ENCODE measurements at regions not wholly inside any gene's neighbourhood (a gene's known extent, or its start where the extent isn't known, plus 50 kb on each side); places are given as distances from the start of the nearest gene placed in this dataset.

GRCh38 chr4:171718665-171719064 lies 94.5 kb upstream of the GALNTL6 start:
- H3K4me3 ChIP-seq (ENCODE audit: low read depth, low read length): no peak overlapping the region
- TF ChIP-seq CTCF (IDR thresholded peaks at IDR 0.05; ENCODE audit: insufficient read depth, low read length): no peak
- no peak for DNase-seq (ENCODE audit: low read depth)

- no peak for TF ChIP-seq CTCF (IDR thresholded peaks at IDR 0.05; ENCODE audit: insufficient read depth, low read length)
- no peak overlapping the region for H3K4me3 ChIP-seq (ENCODE audit: low read depth, low read length)
- no peak for DNase-seq (ENCODE audit: low read depth)
Observed at GRCh38 chr4:171718069-171718468, 95.1 kb upstream of the GALNTL6 start.

- DNase-seq (ENCODE audit: low read depth): no peak
- no peak for TF ChIP-seq CTCF (IDR thresholded peaks at IDR 0.05; ENCODE audit: insufficient read depth, low read length)
- H3K4me3 ChIP-seq (ENCODE audit: low read depth, low read length): no peak overlapping the region
Observed at GRCh38 chr4:171717231-171717741, 95.9 kb upstream of the GALNTL6 start.

- TF ChIP-seq CTCF (IDR thresholded peaks at IDR 0.05; ENCODE audit: insufficient read depth, low read length): no peak
- no peak for DNase-seq (ENCODE audit: low read depth)
- H3K4me3 ChIP-seq (ENCODE audit: low read depth, low read length): no peak overlapping the region
Observed at GRCh38 chr4:171715973-171716372, 97.2 kb upstream of the GALNTL6 start.

GRCh38 chr4:171714791-171715454 lies 98.3 kb upstream of the GALNTL6 start:
- no peak overlapping the region for H3K4me3 ChIP-seq (ENCODE audit: low read depth, low read length)
- DNase-seq (ENCODE audit: low read depth): no peak
- no peak for TF ChIP-seq CTCF (IDR thresholded peaks at IDR 0.05; ENCODE audit: insufficient read depth, low read length)

- no peak for TF ChIP-seq CTCF (IDR thresholded peaks at IDR 0.05; ENCODE audit: insufficient read depth, low read length)
- H3K4me3 ChIP-seq (ENCODE audit: low read depth, low read length): no peak overlapping the region
- DNase-seq (ENCODE audit: low read depth): no peak
Observed at GRCh38 chr4:171710743-171711142, 102.5 kb upstream of the GALNTL6 start.
